HG03196 (cell line): ENCODE measurements at regions not wholly inside any gene's neighbourhood (a gene's known extent, or its start where the extent isn't known, plus 50 kb on each side); places are given as distances from the start of the nearest gene placed in this dataset.

ENCODE experiments used
- ATAC-seq: cut with Tn5 transposase; IDR thresholded peaks from one replicate; pipeline ENCODE4 v1.9.1; 2021; ENCODE audit not compliant: unreplicated experiment

GRCh38 chr14:84001023-84001422, 1528.9 kb upstream of the FLRT2 start:
- no peak for ATAC-seq

DNA sequence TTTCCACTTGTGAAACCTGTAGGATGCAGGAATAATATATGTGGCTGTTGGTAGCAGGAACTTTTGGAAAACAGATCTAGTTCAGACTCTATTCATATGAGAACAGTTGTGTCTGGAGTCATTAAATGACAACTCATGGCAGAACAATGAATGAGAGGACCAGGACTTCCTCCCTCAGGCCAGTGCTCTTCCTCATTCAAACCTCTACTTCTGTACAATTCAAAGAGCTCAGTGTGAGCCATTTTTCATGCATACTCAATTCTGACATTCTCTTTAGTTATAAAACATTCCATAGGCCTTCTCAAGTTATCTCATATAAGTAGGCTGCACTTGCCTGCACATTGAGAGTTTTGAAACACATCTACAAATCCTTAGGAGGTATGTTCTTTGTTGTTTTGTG, 1526.6 kb upstream of the FLRT2 start:
- ATAC-seq = no peak

DNA sequence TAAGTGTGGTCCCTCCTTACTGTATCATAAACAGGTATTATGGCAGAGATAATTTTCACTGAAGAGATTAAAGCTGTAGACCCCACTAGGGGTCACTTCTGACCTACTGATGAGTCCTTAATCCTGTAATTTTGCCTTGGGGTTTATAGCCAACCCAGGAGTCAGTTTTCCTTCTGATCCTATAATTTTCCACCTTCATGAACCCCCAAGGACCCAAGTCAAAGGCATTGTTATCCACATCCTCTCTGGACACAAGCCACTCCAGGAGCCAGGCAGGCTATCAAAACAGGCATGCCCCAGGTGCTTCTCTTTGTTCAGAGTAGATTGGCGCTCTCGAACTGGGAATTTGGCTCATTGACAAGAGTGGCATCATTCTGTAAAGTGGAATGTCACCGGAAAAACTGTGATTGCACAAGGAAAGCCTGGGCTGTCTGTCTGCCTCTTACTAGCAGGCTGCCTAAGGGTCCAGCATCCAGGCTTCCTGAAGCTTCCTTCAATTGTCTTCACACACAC, 1523.2 kb upstream of the FLRT2 start:
- no peak for ATAC-seq

DNA sequence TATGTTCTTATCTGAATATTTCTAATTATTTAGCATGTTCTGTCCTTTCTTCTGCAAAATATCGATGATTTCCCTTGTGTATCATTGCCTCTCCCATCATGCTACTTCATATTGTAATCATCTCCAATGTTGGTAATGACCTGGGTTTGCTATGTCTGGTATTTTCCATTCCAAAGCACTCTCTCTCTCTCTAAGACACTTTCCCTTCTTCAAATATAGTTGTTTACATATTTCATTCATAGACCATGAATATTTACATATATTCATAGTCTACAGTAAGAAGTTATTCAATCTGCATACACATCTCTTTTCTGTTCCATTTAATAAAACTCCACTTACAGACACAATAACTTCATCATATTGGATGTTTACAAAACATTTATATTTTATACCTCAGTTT, 1516.5 kb upstream of the FLRT2 start:
- ATAC-seq = no peak

GRCh38 chr14:84017495-84017894, 1512.4 kb upstream of the FLRT2 start:
- no peak for ATAC-seq

- ATAC-seq = no peak
Measured at GRCh38 chr14:84021433-84021832, 1508.5 kb upstream of the FLRT2 start.

GRCh38 chr14:84024231-84024820, 1505.6 kb upstream of the FLRT2 start:
- no peak for ATAC-seq

GRCh38 chr14:84025106-84026012, 1504.6 kb upstream of the FLRT2 start:
- no peak for ATAC-seq

DNA sequence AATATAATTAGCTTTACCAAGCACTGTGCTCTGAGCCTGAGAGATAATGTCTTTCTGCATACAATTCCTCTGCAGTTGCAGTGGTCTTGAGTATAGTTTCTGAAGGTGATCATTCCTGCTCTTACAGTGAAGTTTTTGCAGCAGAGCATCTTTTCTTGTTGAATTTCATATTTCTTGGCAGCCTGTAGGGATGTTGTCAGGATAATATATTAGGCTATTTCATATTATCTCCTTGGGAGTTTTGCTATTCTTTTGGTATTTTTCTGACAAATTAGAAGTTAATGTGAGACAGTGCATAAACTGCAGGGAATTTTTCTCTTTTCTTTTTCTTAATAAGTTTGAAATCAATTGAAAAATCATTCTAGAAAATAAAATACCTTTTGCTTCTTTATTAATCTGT, 1502.6 kb upstream of the FLRT2 start:
- ATAC-seq = no peak

- ATAC-seq = no peak
Measured at GRCh38 chr14:84028080-84028604, 1501.8 kb upstream of the FLRT2 start.

DNA sequence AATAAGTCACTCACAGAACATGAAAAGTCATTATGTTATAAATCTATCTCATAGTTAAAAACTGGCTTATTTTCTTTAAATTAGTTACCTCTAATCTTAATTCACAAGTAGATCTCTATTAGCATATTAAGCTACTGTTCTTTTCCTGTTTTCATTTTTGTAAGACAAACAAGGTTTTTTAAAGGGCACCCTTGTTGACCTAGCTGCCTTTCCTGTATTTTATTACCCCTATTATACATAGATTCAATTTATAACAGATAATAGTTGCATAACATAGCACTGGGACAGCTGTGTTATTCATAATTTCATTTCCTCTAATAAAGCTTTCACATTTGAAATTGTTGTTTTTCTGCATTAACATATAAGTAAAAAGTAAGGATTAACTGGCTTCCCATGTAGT, 1500.7 kb upstream of the FLRT2 start:
- no peak for ATAC-seq

GRCh38 chr14:84029720-84030119, 1500.2 kb upstream of the FLRT2 start:
- no peak for ATAC-seq

DNA sequence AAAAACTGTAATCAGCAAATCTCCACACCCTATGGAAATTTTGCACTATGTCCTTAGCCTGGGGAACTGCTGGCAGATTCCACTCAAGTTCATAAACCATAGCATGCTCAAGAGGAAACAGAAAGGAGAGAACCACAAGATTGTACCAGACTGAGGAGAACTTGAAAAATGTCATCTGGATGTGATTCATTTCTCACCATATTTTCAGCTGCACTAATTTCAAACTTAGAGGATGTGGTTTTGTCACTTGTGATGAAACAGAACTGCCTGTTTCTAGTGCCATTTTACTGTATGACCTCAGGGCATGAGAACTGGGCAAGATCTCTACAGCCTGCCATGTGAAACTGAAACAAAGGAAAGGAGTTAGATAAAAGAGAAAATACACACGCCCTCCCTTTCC, 1493.1 kb upstream of the FLRT2 start:
- no peak for ATAC-seq

DNA sequence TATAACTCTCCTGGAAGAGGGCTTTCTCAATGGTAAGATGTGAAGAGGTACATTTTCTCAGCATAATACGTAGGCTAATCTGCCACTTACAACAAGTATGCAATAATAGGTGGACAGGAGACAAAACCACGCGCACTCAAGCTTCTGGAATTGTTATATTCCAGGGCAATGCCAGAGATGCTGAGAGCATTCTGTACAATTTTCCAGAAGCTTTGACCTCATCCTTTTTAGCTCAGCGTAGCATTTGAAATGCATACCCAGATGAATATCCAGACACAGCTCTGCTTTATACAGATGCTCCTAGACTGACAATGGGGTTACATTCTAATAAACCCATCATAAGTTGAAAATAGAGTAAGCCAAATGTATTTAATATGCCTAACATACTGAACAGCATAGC, 1492.4 kb upstream of the FLRT2 start:
- ATAC-seq = no peak

DNA sequence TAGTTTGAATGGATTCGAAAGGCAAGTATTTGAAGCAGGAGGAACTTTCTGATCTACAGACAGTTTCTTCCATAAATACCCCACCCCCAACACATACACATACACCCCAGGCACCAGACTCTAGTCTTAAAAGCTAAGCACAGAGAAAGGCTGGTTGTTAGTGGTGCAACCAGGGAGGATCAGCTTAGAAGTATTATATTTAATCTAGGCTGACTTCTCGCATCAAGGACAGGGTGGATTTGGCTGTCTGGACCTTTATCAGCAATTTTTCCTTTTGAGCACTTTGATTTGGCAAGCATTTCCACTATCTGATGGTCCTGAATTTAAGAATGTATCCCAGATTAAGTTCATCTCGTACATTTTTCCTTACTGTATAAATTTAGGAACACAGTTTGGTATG, 1489.8 kb upstream of the FLRT2 start:
- no peak for ATAC-seq

DNA sequence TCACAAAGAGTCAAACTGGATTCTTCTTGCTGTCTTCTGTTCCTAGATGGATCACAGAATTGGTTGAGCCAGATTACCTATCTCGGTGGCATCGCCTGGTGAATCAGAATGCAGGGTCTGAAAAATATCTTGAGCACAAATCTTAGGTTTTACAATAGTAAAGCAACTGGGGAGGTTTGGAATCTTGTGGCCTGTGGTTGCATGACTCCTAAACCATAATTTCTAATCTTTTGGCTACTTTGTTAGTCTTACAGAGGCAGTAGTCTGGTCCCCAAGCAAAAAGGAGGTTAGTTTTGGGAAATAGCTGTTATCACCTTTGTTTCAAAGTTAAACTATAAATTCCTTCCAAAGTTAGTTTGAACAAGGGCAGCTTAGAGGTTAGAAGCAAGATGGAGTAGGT, 1488.5 kb upstream of the FLRT2 start:
- no peak for ATAC-seq

- ATAC-seq = no peak
Measured at GRCh38 chr14:84042992-84043391, 1487.0 kb upstream of the FLRT2 start.

- no peak for ATAC-seq
Measured at GRCh38 chr14:84064316-84065125, 1465.4 kb upstream of the FLRT2 start.

DNA sequence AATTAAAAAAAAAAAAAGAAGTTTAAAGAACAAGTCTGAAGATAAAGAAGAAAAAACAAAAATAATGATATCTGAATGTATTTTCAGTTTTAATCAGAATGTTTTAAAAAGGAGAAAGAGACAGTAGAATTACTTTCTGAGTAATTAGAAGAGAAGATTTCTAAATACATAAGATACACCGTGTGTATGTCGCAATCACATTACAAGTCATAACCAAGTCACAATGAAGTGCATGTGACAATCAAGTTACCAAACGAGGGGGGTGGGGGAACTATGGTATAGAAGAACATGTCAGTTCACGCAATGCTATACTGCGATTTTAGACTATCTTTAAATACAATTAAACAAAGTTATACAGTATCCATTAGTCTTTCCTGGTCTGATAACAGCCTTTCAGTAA, 1464.1 kb upstream of the FLRT2 start:
- no peak for ATAC-seq

DNA sequence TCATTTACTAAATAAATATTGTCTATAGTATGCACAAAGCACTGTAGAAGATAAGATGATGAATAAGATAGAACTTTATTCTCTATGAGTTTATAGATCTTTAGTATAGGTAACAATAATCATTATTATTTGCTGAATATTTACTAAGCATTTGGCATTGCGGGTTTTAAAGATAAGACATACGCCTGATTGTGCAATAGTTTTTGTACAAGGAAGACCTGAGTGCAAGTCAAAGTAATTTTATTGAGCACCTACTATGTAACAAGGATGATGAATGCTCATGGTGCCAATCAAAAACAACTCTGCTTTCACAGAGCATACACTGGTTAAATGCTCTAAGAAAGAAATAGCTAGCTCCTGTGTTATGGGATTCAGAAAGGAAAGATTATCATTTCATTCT, 1461.7 kb upstream of the FLRT2 start:
- no peak for ATAC-seq

GRCh38 chr14:84071061-84071460, 1458.9 kb upstream of the FLRT2 start:
- ATAC-seq = no peak
